HG03175 (cell line): ENCODE measurements at regions not wholly inside any gene's neighbourhood (a gene's known extent, or its start where the extent isn't known, plus 50 kb on each side); places are given as distances from the start of the nearest gene placed in this dataset.

Experiments used
- ATAC-seq: cut with Tn5 transposase; IDR thresholded peaks from one replicate; pipeline ENCODE4 v1.9.1; 2021; ENCODE audit warnings: mild to moderate bottlenecking, moderate library complexity; ENCODE audit not compliant: unreplicated experiment

GRCh38 chr2:66839551-66840320, 404.8 kb downstream of the MEIS1 start:
- no peak for ATAC-seq

GRCh38 chr2:66840321-66841002, 405.5 kb downstream of the MEIS1 start:
- ATAC-seq, result no peak

- no peak for ATAC-seq
These were observed 408.9 kb downstream of the MEIS1 start for GRCh38 chr2:66843847-66844246.

- ATAC-seq, result no peak
These were observed 410.4 kb downstream of the MEIS1 start for GRCh38 chr2:66845307-66845706.

GRCh38 chr2:66846887-66847286, 412.0 kb downstream of the MEIS1 start:
- no peak for ATAC-seq

GRCh38 chr2:66849153-66849755, 414.3 kb downstream of the MEIS1 start:
- ATAC-seq, result no peak

GRCh38 chr2:66850376-66850775, 415.5 kb downstream of the MEIS1 start:
- no peak for ATAC-seq

GRCh38 chr2:66851449-66851872, 416.5 kb downstream of the MEIS1 start:
- no peak for ATAC-seq

- ATAC-seq, result no peak
These were observed 418.0 kb downstream of the MEIS1 start for GRCh38 chr2:66852953-66853352.

GRCh38 chr2:66853585-66853984, 418.7 kb downstream of the MEIS1 start:
- no peak for ATAC-seq

- ATAC-seq, result no peak
These were observed 419.4 kb downstream of the MEIS1 start for GRCh38 chr2:66854298-66854697.

- ATAC-seq, result no peak
These were observed 428.1 kb downstream of the MEIS1 start for GRCh38 chr2:66862885-66863650.

GRCh38 chr2:66865161-66865560, 430.2 kb downstream of the MEIS1 start:
- ATAC-seq, result no peak

GRCh38 chr2:66866331-66867062, 431.6 kb downstream of the MEIS1 start:
- ATAC-seq, result no peak

GRCh38 chr2:66867063-66867441, 432.1 kb downstream of the MEIS1 start:
- no peak for ATAC-seq

GRCh38 chr2:66869076-66869475, 434.2 kb downstream of the MEIS1 start:
- ATAC-seq, result no peak

GRCh38 chr2:66872081-66872985, 437.4 kb downstream of the MEIS1 start:
- no peak for ATAC-seq

GRCh38 chr2:66872986-66873754, 438.2 kb downstream of the MEIS1 start:
- ATAC-seq, result no peak

GRCh38 chr2:66874411-66874810, 439.5 kb downstream of the MEIS1 start:
- no peak for ATAC-seq
